ENCODE measurements at regions not wholly inside any gene's neighbourhood (a gene's known extent, or its start where the extent isn't known, plus 50 kb on each side); places are given as distances from the start of the nearest gene placed in this dataset.

GRCh38 chr10:130230036-130230435, 93.8 kb downstream of the GLRX3 start:
- DNase-seq (ENCODE audit: low read depth) = no peak

- no peak for DNase-seq (ENCODE audit: low read depth)
These were observed 94.4 kb downstream of the GLRX3 start for GRCh38 chr10:130230611-130231010.

GRCh38 chr10:130231251-130231741, 95.1 kb downstream of the GLRX3 start:
- no peak for DNase-seq (ENCODE audit: low read depth)

- no peak for DNase-seq (ENCODE audit: low read depth)
These were observed 96.2 kb downstream of the GLRX3 start for GRCh38 chr10:130232166-130233034.

- DNase-seq (ENCODE audit: low read depth) = no peak
These were observed 96.8 kb downstream of the GLRX3 start for GRCh38 chr10:130233035-130233360.

- no peak for DNase-seq (ENCODE audit: low read depth)
These were observed 97.2 kb downstream of the GLRX3 start for GRCh38 chr10:130233426-130233825.

GRCh38 chr10:130234171-130234965, 98.2 kb downstream of the GLRX3 start:
- no peak for DNase-seq (ENCODE audit: low read depth)

- DNase-seq (ENCODE audit: low read depth) = no peak
These were observed 100.5 kb downstream of the GLRX3 start for GRCh38 chr10:130236711-130237110.

GRCh38 chr10:130240409-130240808, 104.2 kb downstream of the GLRX3 start:
- DNase-seq (ENCODE audit: low read depth) = no peak

GRCh38 chr10:130242513-130242912, 106.3 kb downstream of the GLRX3 start:
- no peak for DNase-seq (ENCODE audit: low read depth)

- DNase-seq (ENCODE audit: low read depth) = no peak
These were observed 106.8 kb downstream of the GLRX3 start for GRCh38 chr10:130243015-130243414.

GRCh38 chr10:130244031-130244927, 108.1 kb downstream of the GLRX3 start:
- no peak for DNase-seq (ENCODE audit: low read depth)

GRCh38 chr10:130244928-130245495, 108.8 kb downstream of the GLRX3 start:
- DNase-seq (ENCODE audit: low read depth) = no peak

- DNase-seq (ENCODE audit: low read depth) = no peak
These were observed 109.9 kb downstream of the GLRX3 start for GRCh38 chr10:130246113-130246512.

- DNase-seq (ENCODE audit: low read depth) = no peak
These were observed 113.9 kb downstream of the GLRX3 start for GRCh38 chr10:130250127-130250526.

GRCh38 chr10:130251766-130252165, 115.6 kb downstream of the GLRX3 start:
- no peak for DNase-seq (ENCODE audit: low read depth)

- DNase-seq (ENCODE audit: low read depth) = no peak
These were observed 118.1 kb downstream of the GLRX3 start for GRCh38 chr10:130254243-130254642.

GRCh38 chr10:130254662-130255061, 118.5 kb downstream of the GLRX3 start:
- no peak for DNase-seq (ENCODE audit: low read depth)

GRCh38 chr10:130255777-130256176, 119.6 kb downstream of the GLRX3 start:
- DNase-seq (ENCODE audit: low read depth) = no peak

GRCh38 chr10:130257897-130258296, 121.7 kb downstream of the GLRX3 start:
- DNase-seq (ENCODE audit: low read depth) = no peak

GRCh38 chr10:130259380-130259779, 123.2 kb downstream of the GLRX3 start:
- DNase-seq (ENCODE audit: low read depth) = no peak

GRCh38 chr10:130261306-130261705, 125.1 kb downstream of the GLRX3 start:
- DNase-seq (ENCODE audit: low read depth) = no peak
